Lung (tissue), 11 donors: ENCODE measurements at regions not wholly inside any gene's neighbourhood (a gene's known extent, or its start where the extent isn't known, plus 50 kb on each side); places are given as distances from the start of the nearest gene placed in this dataset.

Source experiments
- ATAC-seq: fragments of 200-7000 bp; cut with Tn5 transposase; one replicate; pipeline ENCODE4 v1.9.1; 2020; ENCODE audit warnings: moderate number of reproducible peaks; ENCODE audit not compliant: insufficient read depth, low FRiP score
- DNase-seq, 3 donors: peaks; one replicate each; pipeline ENCODE4 v3.0.0-alpha.2; 2013 to 2017
- H3K27ac ChIP-seq, 2 donors: one replicate each; pipeline ENCODE4 v1.5.1; 2013; ENCODE audit warnings: mild to moderate bottlenecking in 2 of 2, moderate library complexity in 2 of 2, control low read depth in 1 of 2, inconsistent platforms in 1 of 2, low read depth in 1 of 2, low read length in 1 of 2
- H3K27me3 ChIP-seq, 3 donors: one replicate each; pipeline ENCODE4 v1.5.1; 2013; ENCODE audit warnings: low read length in 2 of 3; ENCODE audit not compliant: control insufficient read depth in 3 of 3, insufficient read depth in 3 of 3
- H3K36me3 ChIP-seq, 4 donors: one replicate each; pipeline ENCODE4 v1.5.1; 2013; ENCODE audit warnings: low read length in 4 of 4, mild to moderate bottlenecking in 1 of 4, moderate library complexity in 1 of 4; ENCODE audit not compliant: control insufficient read depth in 4 of 4, insufficient read depth in 4 of 4
- H3K4me1 ChIP-seq, 5 donors: one replicate each; pipeline ENCODE4 v1.5.1; 2013; ENCODE audit warnings: low read length in 5 of 5, mild to moderate bottlenecking in 2 of 5, moderate library complexity in 1 of 5; ENCODE audit not compliant: control insufficient read depth in 5 of 5, insufficient read depth in 5 of 5
- H3K4me3 ChIP-seq: one replicate; pipeline ENCODE4 v1.5.1; 2013; ENCODE audit warnings: mild to moderate bottlenecking, control low read depth, moderate library complexity
- H3K9ac ChIP-seq, 2 donors: one replicate each; pipeline ENCODE4 v1.5.1; 2013; ENCODE audit warnings: low read length in 2 of 2, control low read depth in 1 of 2; ENCODE audit not compliant: insufficient read depth in 1 of 2
- H3K9me3 ChIP-seq, 4 donors: one replicate each; pipeline ENCODE4 v1.5.1; 2013; ENCODE audit warnings: low read length in 3 of 4, mild to moderate bottlenecking in 1 of 4, moderate library complexity in 1 of 4; ENCODE audit not compliant: control insufficient read depth in 4 of 4, insufficient read depth in 3 of 4
- CTCF ChIP-seq: IDR thresholded peaks from 2 replicates; pipeline ENCODE4 v1.5.1; 2012; ENCODE audit warnings: mild to moderate bottlenecking; ENCODE audit errors: control extremely low read depth, extremely low read depth
- WGBS, 2 donors: extraction: QIAGEN DNeasy Blood & Tissue Kit; methylation state at CpG; one replicate each; pipeline ENCODE4 v1.1.7; 2013; 5-methylcytosine and 5-hydroxymethylcytosine counted together
- donor health status: control.
- donor health status: control.
- donor health status: Bipolar disorder and iron deficiency.
- donor health status: healthy.
- donor health status: DM: yes; HTN: yes; CAD: no.

- no peak for ATAC-seq
- no peaks in the 10 kb centered on the region for H3K36me3 ChIP-seq
- peaks cover 0 to 3% (median 0%) of the 10 kb centered on the region in 3 donors for H3K27me3 ChIP-seq
- H3K4me3 ChIP-seq, result no peak overlapping the region
- no peak for TF ChIP-seq CTCF
- 70 to 78% methylated on average over 3 of the region's 3 CpGs for WGBS, 2 donors
- no peak overlapping the region for H3K9ac ChIP-seq
- peaks cover 0 to 4% (median 0%) of the 10 kb centered on the region in 5 donors for H3K4me1 ChIP-seq
- DNase-seq, result no peak
- H3K27ac ChIP-seq, result no peak overlapping the region
- peaks cover 0 to 4% (median 0%) of the 10 kb centered on the region in 4 donors for H3K9me3 ChIP-seq
These were observed 64.6 kb upstream of the SRSF6 start for GRCh38 chr20:43393052-43393451.

- Histone ChIP-seq H3K9ac (no peak overlapping the region), H3K27me3 (peaks cover 0 to 3% (median 0%) of the 10 kb centered on the region in 3 donors), H3K27ac (no peak overlapping the region), H3K36me3 (no peaks in the 10 kb centered on the region), H3K9me3 (peaks cover 0 to 4% (median 0%) of the 10 kb centered on the region in 4 donors), H3K4me1 (peaks cover 0 to 4% (median 0%) of the 10 kb centered on the region in 5 donors), H3K4me3 (no peak overlapping the region)
- no peak for TF ChIP-seq CTCF
- WGBS, 2 donors, result 87 to 90% methylated on average over 5 of the region's 5 CpGs
- ATAC-seq (no peak), DNase-seq (no peak)
These were observed 65.1 kb upstream of the SRSF6 start for GRCh38 chr20:43392561-43392960.

- Histone ChIP-seq H3K27ac (no peak overlapping the region), H3K36me3 (no peaks in the 10 kb centered on the region), H3K4me3 (no peak overlapping the region), H3K27me3 (peaks cover 0 to 3% (median 0%) of the 10 kb centered on the region in 3 donors), H3K9ac (no peak overlapping the region), H3K9me3 (peaks cover 0 to 4% (median 0%) of the 10 kb centered on the region in 4 donors), H3K4me1 (peaks cover 0 to 4% (median 0%) of the 10 kb centered on the region in 5 donors)
- ATAC-seq (no peak), DNase-seq (no peak)
- WGBS, 2 donors, result 39 to 43% methylated on average over 23 to 26 of the region's 26 CpGs
- TF ChIP-seq CTCF, result no peak
These were observed 67.7 kb upstream of the SRSF6 start for GRCh38 chr20:43389839-43390626.
